ENCODE measurements at regions not wholly inside any gene's neighbourhood (a gene's known extent, or its start where the extent isn't known, plus 50 kb on each side); places are given as distances from the start of the nearest gene placed in this dataset.

DNA sequence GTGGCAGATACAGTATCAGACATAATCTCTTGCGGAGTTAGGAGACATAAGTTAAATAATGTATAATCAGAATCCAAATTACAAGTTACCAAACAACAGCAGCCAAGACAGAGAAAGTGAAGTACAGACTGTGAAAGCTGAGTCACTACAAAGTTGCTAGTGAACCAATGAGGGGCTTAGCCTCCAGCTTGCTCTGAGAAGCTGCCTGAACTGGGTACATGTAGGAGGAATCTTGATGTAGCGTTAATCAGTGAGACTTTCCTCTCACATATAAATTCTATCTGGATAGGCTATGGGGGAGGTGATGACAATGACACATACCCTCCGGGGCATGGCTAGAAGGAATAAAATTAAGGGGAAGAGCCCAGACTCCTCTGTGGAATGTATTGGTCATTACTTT lies 1234.3 kb upstream of the DDX18 start:
- Histone ChIP-seq H3K4me1 (ENCODE audit: control insufficient read depth in 1 of 2, low read depth in 2 of 2) (no peaks in the 10 kb centered on the region), H3K9me3 (peaks cover 3% of the 10 kb centered on the region), H3K36me3 (no peaks in the 10 kb centered on the region)

DNA sequence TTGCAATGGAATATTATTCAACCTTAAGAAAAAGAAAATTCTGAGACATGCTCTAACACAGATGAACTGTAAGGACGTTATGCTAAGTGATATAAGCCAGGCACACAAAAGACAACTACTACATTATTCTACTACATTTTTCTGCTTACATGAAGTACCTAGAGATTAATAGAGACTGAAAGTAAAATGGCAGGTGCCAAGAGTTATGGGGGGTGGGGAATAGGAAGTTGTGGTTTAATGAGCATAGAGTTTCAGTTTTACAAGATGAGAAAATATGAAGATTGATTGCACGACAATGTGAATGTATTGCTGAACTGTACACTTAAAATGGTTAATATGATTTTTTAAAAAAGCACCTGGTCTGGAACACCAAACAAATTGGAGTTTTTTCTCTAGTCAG lies 1231.6 kb upstream of the DDX18 start:
- H3K4me3 ChIP-seq = no peak overlapping the region
- H3K36me3 ChIP-seq = no peaks in the 10 kb centered on the region
- DNase-seq (ENCODE audit: low spot score) = no peak
- H3K4me1 ChIP-seq (ENCODE audit: control insufficient read depth in 1 of 2, low read depth in 2 of 2) = no peaks in the 10 kb centered on the region
- ATAC-seq (ENCODE audit: insufficient number of reproducible peaks, low FRiP score, low read depth) = no peak
- H3K27ac ChIP-seq = no peak overlapping the region
- TF ChIP-seq, protein P1, sequence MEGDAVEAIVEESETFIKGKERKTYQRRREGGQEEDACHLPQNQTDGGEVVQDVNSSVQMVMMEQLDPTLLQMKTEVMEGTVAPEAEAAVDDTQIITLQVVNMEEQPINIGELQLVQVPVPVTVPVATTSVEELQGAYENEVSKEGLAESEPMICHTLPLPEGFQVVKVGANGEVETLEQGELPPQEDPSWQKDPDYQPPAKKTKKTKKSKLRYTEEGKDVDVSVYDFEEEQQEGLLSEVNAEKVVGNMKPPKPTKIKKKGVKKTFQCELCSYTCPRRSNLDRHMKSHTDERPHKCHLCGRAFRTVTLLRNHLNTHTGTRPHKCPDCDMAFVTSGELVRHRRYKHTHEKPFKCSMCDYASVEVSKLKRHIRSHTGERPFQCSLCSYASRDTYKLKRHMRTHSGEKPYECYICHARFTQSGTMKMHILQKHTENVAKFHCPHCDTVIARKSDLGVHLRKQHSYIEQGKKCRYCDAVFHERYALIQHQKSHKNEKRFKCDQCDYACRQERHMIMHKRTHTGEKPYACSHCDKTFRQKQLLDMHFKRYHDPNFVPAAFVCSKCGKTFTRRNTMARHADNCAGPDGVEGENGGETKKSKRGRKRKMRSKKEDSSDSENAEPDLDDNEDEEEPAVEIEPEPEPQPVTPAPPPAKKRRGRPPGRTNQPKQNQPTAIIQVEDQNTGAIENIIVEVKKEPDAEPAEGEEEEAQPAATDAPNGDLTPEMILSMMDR (IDR thresholded peaks at IDR 0.05) = no peak
- no peaks in the 10 kb centered on the region for H3K27me3 ChIP-seq (replicated peaks; ENCODE audit: insufficient read depth)
- H3K9me3 ChIP-seq = no peaks in the 10 kb centered on the region

More for the DNA sequence above, 1234.3 kb upstream of the DDX18 start:
- ATAC-seq (ENCODE audit: insufficient number of reproducible peaks, low FRiP score, low read depth) (no peak), DNase-seq (ENCODE audit: low spot score) (no peak)
- TF ChIP-seq, protein P1 (IDR thresholded peaks at IDR 0.05) = no peak
- no peak overlapping the region for H3K27ac ChIP-seq
- no peak overlapping the region for H3K4me3 ChIP-seq
- H3K27me3 ChIP-seq (replicated peaks; ENCODE audit: insufficient read depth) = no peaks in the 10 kb centered on the region

GRCh38 chr2:116585669-116586327 lies 1228.7 kb upstream of the DDX18 start:
- Histone ChIP-seq H3K4me3 (no peak overlapping the region), H3K36me3 (no peaks in the 10 kb centered on the region), H3K4me1 (ENCODE audit: control insufficient read depth in 1 of 2, low read depth in 2 of 2) (no peaks in the 10 kb centered on the region), H3K27ac (no peak overlapping the region), H3K9me3 (no peaks in the 10 kb centered on the region), H3K27me3 (replicated peaks; ENCODE audit: insufficient read depth) (no peaks in the 10 kb centered on the region)
- TF ChIP-seq, protein P1 (IDR thresholded peaks at IDR 0.05) = no peak
- ATAC-seq (ENCODE audit: insufficient number of reproducible peaks, low FRiP score, low read depth) (no peak), DNase-seq (ENCODE audit: low spot score) (no peak)

GRCh38 chr2:116586328-116586689 lies 1228.2 kb upstream of the DDX18 start:
- Histone ChIP-seq H3K27me3 (replicated peaks; ENCODE audit: insufficient read depth) (no peaks in the 10 kb centered on the region), H3K27ac (no peak overlapping the region), H3K4me3 (no peak overlapping the region), H3K4me1 (ENCODE audit: control insufficient read depth in 1 of 2, low read depth in 2 of 2) (no peaks in the 10 kb centered on the region), H3K36me3 (no peaks in the 10 kb centered on the region), H3K9me3 (no peaks in the 10 kb centered on the region)
- TF ChIP-seq, protein P1 (IDR thresholded peaks at IDR 0.05) = no peak
- no peak for ATAC-seq (ENCODE audit: insufficient number of reproducible peaks, low FRiP score, low read depth)
- DNase-seq (ENCODE audit: low spot score) = no peak

All from thoracic aorta (tissue), 2 donors.